Upper lobe of left lung (tissue), 6 donors: ENCODE measurements at regions not wholly inside any gene's neighbourhood (a gene's known extent, or its start where the extent isn't known, plus 50 kb on each side); places are given as distances from the start of the nearest gene placed in this dataset.

Experiments
- ATAC-seq, 2 donors: fragments of 200-7000 bp; cut with Tn5 transposase; one replicate each; pipeline ENCODE4 v1.9.1; 2022; ENCODE audit warnings: mild to moderate bottlenecking in 2 of 2, moderate library complexity in 2 of 2; ENCODE audit not compliant: low FRiP score in 2 of 2
- DNase-seq, 2 donors: peaks; one replicate each; pipeline ENCODE4 v3.0.0-alpha.2; 2019 to 2020
- H3K27ac ChIP-seq, 4 donors: fragments of 200-600 bp; sonication (generic); one replicate each; pipeline ENCODE4 v1.5.1; 2016 to 2019
- H3K27me3 ChIP-seq, 4 donors: fragments of 200-600 bp; sonication (generic); one replicate each; pipeline ENCODE4 v1.5.1; 2017 to 2019
- H3K36me3 ChIP-seq, 4 donors: fragments of 200-600 bp; sonication (generic); one replicate each; pipeline ENCODE4 v1.5.1; 2016 to 2019
- H3K4me1 ChIP-seq, 4 donors: fragments of 200-600 bp; sonication (generic); one replicate each; pipeline ENCODE4 v1.5.1; 2018 to 2019
- H3K4me3 ChIP-seq, 4 donors: fragments of 200-600 bp; sonication (generic); one replicate each; pipeline ENCODE4 v1.5.1; 2017 to 2019; ENCODE audit warnings: mild to moderate bottlenecking in 2 of 4, moderate library complexity in 1 of 4
- H3K9me3 ChIP-seq, 4 donors: fragments of 200-600 bp; sonication (generic); one replicate each; pipeline ENCODE4 v1.5.1; 2018 to 2019
- CTCF ChIP-seq, 6 experiments: fragments of 450-650 bp in 4 of 6; fragments of 200-600 bp in 2 of 6; sonication (generic) in 2 of 6; IDR thresholded peaks; one replicate each; pipeline ENCODE4 v1.5.1; 2016 to 2019; ENCODE audit warnings: antibody characterized with exemption in 6 of 6
- EP300 ChIP-seq, 4 donors: sonication (generic); formaldehyde crosslinking; IDR thresholded peaks; one replicate each; pipeline ENCODE4 v1.5.1; 2017; ENCODE audit warnings: antibody characterized with exemption in 4 of 4, control low read depth in 2 of 4
- POLR2A ChIP-seq, 4 donors: fragments of 450-650 bp; IDR thresholded peaks; one replicate each; pipeline ENCODE4 v1.5.1; 2016 to 2017; ENCODE audit warnings: antibody characterized with exemption in 4 of 4, mild to moderate bottlenecking in 2 of 4
- POLR2AphosphoS5 ChIP-seq, 2 donors: sonication (generic); formaldehyde crosslinking; IDR thresholded peaks; one replicate each; pipeline ENCODE4 v1.5.1; 2017; ENCODE audit warnings: antibody characterized with exemption in 2 of 2
- WGBS, 2 donors: methylation state at CpG; one replicate each; pipeline ENCODE4 v1.1.5; 2017 to 2018; 5-methylcytosine and 5-hydroxymethylcytosine counted together
- donor health status: DM: no; HTN: no; CAD: no; lungs with moderate emphysema.
- donor health status: DM: no; HTN: yes; CAD: no; lungs with severe emphysema.

GRCh38 chr18:78630356-78630755 is 349.3 kb upstream of the SALL3 start:
- WGBS, 2 donors = 69 to 78% methylated on average over 17 of the region's 17 CpGs
- no peaks in the 10 kb centered on the region for H3K36me3 ChIP-seq
- H3K27me3 ChIP-seq = no peaks in the 10 kb centered on the region
- H3K9me3 ChIP-seq = no peaks in the 10 kb centered on the region
- H3K4me1 ChIP-seq = no peaks in the 10 kb centered on the region
- H3K4me3 ChIP-seq = no peak overlapping the region
- H3K27ac ChIP-seq = no peak overlapping the region
- no peak for ATAC-seq
- DNase-seq = peak in 1 of 2 donors; percentile 6
- TF ChIP-seq POLR2AphosphoS5 (IDR thresholded peaks at IDR 0.05) = no peak
- no peak for TF ChIP-seq EP300 (IDR thresholded peaks at IDR 0.05)
- no peak for TF ChIP-seq POLR2A (IDR thresholded peaks at IDR 0.05)
- no peak for TF ChIP-seq CTCF (IDR thresholded peaks at IDR 0.05)

DNA sequence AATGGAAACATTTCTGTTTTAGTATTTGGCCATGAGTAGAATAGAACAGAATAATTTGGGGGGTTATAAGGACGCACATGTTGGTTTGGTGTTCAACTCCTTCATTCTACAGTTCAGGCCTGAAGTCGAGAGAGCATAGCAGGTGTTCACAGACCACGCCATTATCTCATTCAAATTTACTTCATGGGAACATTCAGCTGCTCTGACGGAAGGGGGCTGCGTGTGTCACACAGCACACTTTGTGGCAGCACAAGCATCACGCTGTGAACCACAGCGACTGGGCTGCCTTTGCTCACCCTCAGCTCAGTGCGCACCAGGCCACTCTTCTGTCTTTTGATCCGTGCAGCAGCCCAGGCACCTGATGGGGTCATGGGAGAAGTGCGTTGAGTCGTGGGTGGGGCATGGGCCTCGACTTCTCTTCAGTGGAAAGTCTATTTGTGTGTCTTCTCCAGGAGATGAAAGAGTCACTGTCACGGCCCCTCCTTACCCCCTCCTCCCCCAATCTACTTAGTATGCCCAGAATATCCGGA is 348.6 kb upstream of the SALL3 start:
- H3K27me3 ChIP-seq = no peaks in the 10 kb centered on the region
- no peak overlapping the region for H3K4me3 ChIP-seq
- DNase-seq (no peak), ATAC-seq (no peak)
- H3K36me3 ChIP-seq = no peaks in the 10 kb centered on the region
- no peak for TF ChIP-seq POLR2AphosphoS5 (IDR thresholded peaks at IDR 0.05)
- no peak for TF ChIP-seq EP300 (IDR thresholded peaks at IDR 0.05)
- TF ChIP-seq CTCF (IDR thresholded peaks at IDR 0.05) = no peak
- no peak for TF ChIP-seq POLR2A (IDR thresholded peaks at IDR 0.05)
- WGBS, 2 donors = 88 to 95% methylated on average over 14 of the region's 14 CpGs
- H3K4me1 ChIP-seq = no peaks in the 10 kb centered on the region
- no peak overlapping the region for H3K27ac ChIP-seq
- no peaks in the 10 kb centered on the region for H3K9me3 ChIP-seq

DNA sequence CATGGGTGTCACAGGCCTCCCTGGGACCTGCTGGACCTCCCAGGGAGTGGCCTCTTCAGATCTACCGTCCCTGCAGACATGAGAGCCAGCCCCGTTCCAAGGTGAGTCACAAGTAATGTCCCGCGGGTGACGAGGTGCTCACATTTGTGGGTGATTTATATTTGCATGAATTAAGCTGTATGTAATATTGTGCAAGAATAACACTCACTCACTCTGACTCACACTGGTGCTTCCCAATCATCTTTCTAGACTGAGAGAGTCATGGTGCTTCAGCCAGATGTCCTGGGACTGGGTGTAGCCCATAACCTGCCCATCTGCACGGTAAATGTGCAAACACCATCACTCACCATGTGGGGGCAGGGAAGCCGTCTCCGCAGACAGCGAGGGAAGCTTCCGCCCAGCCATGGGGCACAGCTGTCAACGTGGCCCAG is 347.5 kb upstream of the SALL3 start:
- H3K27ac ChIP-seq = no peak overlapping the region
- DNase-seq (no peak), ATAC-seq (peak in 1 of 2 donors; percentile 20)
- WGBS, 2 donors = 66 to 84% methylated on average over 4 to 8 of the region's 11 CpGs
- no peaks in the 10 kb centered on the region for H3K36me3 ChIP-seq
- H3K4me1 ChIP-seq = no peaks in the 10 kb centered on the region
- H3K27me3 ChIP-seq = no peaks in the 10 kb centered on the region
- TF ChIP-seq POLR2A (IDR thresholded peaks at IDR 0.05) (no peak), POLR2AphosphoS5 (IDR thresholded peaks at IDR 0.05) (no peak), EP300 (IDR thresholded peaks at IDR 0.05) (no peak), CTCF (IDR thresholded peaks at IDR 0.05) (no peak)
- no peak overlapping the region for H3K4me3 ChIP-seq
- H3K9me3 ChIP-seq = no peaks in the 10 kb centered on the region

DNA sequence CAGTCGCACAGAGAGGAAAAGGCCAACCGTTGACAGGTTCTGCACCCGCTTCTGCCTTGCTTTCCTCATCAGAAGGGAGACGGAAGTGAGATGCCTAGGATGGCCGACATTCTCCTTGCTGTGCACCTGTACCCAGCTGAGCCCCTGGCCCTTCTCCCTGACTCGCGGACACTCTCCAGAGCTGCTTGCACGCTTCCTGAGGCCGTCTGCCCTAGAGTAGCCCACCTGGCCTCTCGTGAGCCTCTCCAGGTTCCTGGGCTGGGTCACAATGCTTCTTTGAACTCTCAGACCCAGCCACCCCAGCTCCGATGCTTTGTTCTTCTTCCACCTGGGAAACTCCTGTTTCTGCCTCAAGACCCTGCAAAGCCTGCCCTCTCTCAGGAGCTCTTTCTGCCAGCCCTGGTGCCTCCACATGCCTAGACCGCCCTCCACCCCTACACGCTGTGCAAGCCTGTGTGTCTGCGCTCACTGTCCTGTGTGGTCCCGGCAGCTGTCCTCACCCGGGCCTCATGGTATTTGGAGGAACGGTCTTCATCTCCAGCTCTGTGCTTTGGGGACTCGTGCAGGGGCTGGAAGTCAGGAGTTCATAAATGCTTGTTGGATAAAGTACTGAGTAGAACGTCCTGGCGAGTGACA is 345.4 kb upstream of the SALL3 start:
- Histone ChIP-seq H3K4me1 (no peaks in the 10 kb centered on the region), H3K4me3 (no peak overlapping the region), H3K27me3 (no peaks in the 10 kb centered on the region), H3K27ac (no peak overlapping the region), H3K36me3 (no peaks in the 10 kb centered on the region), H3K9me3 (no peaks in the 10 kb centered on the region)
- DNase-seq (no peak), ATAC-seq (no peak)
- WGBS, 2 donors = 85 to 94% methylated on average over 17 to 20 of the region's 20 CpGs
- TF ChIP-seq CTCF (IDR thresholded peaks at IDR 0.05) (no peak), POLR2A (IDR thresholded peaks at IDR 0.05) (no peak)
